IMR-90 (cell line): ENCODE measurements at regions not wholly inside any gene's neighbourhood (a gene's known extent, or its start where the extent isn't known, plus 50 kb on each side); places are given as distances from the start of the nearest gene placed in this dataset.

ENCODE experiments used
- ATAC-seq: fragments of 200-7000 bp; cut with Tn5 transposase; 2 replicates; pipeline ENCODE4 v1.9.1; 2020; ENCODE audit warnings: low read depth, mild to moderate bottlenecking, moderate library complexity
- BruUV-seq: library from RNA; stranded (reverse); fragments of 400-500 nt; replicated peaks from 2 replicates; lab custom pipeline; 2021; lab: Mats Ljungman, UMichigan
- CTCF ChIA-PET: fragments of 300-600 bp; formaldehyde crosslinking; extraction: SDS; loops from one replicate; lab custom pipeline; 2021; ENCODE audit warnings: antibody characterized with exemption; lab: Yijun Ruan, JAX
- POLR2A ChIA-PET: fragments of 300-600 bp; sonication (Branson Sonifier 250); formaldehyde crosslinking; loops from one replicate; lab custom pipeline; 2022; ENCODE audit warnings: antibody characterized with exemption; ENCODE audit not compliant: unreplicated experiment; lab: Charles Lee
- DNase-seq: peaks from one replicate; pipeline ENCODE4 v3.0.0; 2013
- H2AFZ ChIP-seq: replicated peaks from 2 replicates; pipeline ENCODE3; 2013; ENCODE audit warnings: low read length, mild to moderate bottlenecking; ENCODE audit not compliant: poor library complexity
- H2AK5ac ChIP-seq: 2 replicates; pipeline ENCODE4 v1.6.1; 2013; ENCODE audit warnings: low read depth, low read length, inconsistent platforms
- H2AK9ac ChIP-seq: replicated peaks from 2 replicates; pipeline ENCODE3; 2013; ENCODE audit warnings: mild to moderate bottlenecking, low read depth, low read length, moderate library complexity; ENCODE audit not compliant: poor library complexity
- H2BK120ac ChIP-seq: 2 replicates; pipeline ENCODE4 v1.6.1; 2013; ENCODE audit warnings: low read depth, low read length, inconsistent platforms
- H2BK15ac ChIP-seq: 3 replicates; pipeline ENCODE4 v1.6.1; 2013; ENCODE audit warnings: low read depth, low read length, inconsistent platforms
- H2BK20ac ChIP-seq: 2 replicates; pipeline ENCODE4 v1.6.1; 2013; ENCODE audit warnings: low read depth, mild to moderate bottlenecking, inconsistent platforms, low read length, moderate library complexity
- H2BK5ac ChIP-seq: 2 replicates; pipeline ENCODE4 v1.6.1; 2013; ENCODE audit warnings: mild to moderate bottlenecking, low read depth, low read length, inconsistent platforms; ENCODE audit not compliant: poor library complexity, severe bottlenecking
- H3K14ac ChIP-seq: replicated peaks from 2 replicates; pipeline ENCODE4 v1.6.1; 2013; ENCODE audit warnings: low read depth, low read length, inconsistent platforms
- H3K18ac ChIP-seq: 2 replicates; pipeline ENCODE4 v1.6.1; 2013; ENCODE audit warnings: low read depth, low read length, control low read depth
- H3K23ac ChIP-seq: 2 replicates; pipeline ENCODE4 v1.6.1; 2013; ENCODE audit warnings: low read depth, low read length, inconsistent platforms
- H3K27ac ChIP-seq: 2 replicates; pipeline ENCODE4 v1.5.1; 2013; ENCODE audit warnings: mild to moderate bottlenecking, control low read depth, low read length; ENCODE audit not compliant: insufficient read depth
- H3K27me3 ChIP-seq: 2 replicates; pipeline ENCODE4 v1.6.1; 2013; ENCODE audit warnings: low read length; ENCODE audit not compliant: control insufficient read depth, insufficient read depth
- H3K36me3 ChIP-seq: 2 replicates; pipeline ENCODE4 v1.6.1; 2013; ENCODE audit warnings: low read length, mixed read lengths; ENCODE audit not compliant: control insufficient read depth, insufficient read depth
- H3K4ac ChIP-seq: 2 replicates; pipeline ENCODE4 v1.6.1; 2013; ENCODE audit warnings: low read depth, low read length, inconsistent platforms
- H3K4me1 ChIP-seq: 2 replicates; pipeline ENCODE4 v1.6.1; 2013; ENCODE audit warnings: low read length, mixed read lengths; ENCODE audit not compliant: control insufficient read depth, insufficient read depth
- H3K4me2 ChIP-seq: 2 replicates; pipeline ENCODE4 v1.6.1; 2013; ENCODE audit warnings: low read depth, mild to moderate bottlenecking, control low read depth, low read length, moderate library complexity
- H3K4me3 ChIP-seq: 2 replicates; pipeline ENCODE4 v1.5.1; 2013; ENCODE audit warnings: low read depth, mild to moderate bottlenecking, control low read depth, low read length, moderate library complexity; ENCODE audit not compliant: insufficient read depth
- H3K56ac ChIP-seq: 2 replicates; pipeline ENCODE4 v1.6.1; 2013; ENCODE audit warnings: low read length, inconsistent platforms; ENCODE audit not compliant: insufficient read depth; ENCODE audit errors: extremely low read depth
- H3K79me1 ChIP-seq, 2 experiments: 2 replicates each; pipeline ENCODE4 v1.6.1; 2013; ENCODE audit warnings: low read length in 2 of 2, inconsistent platforms in 1 of 2, low read depth in 1 of 2
- H3K9ac ChIP-seq: 2 replicates; pipeline ENCODE4 v1.6.1; 2013; ENCODE audit warnings: low read depth, low read length, control low read depth
- H3K9me1 ChIP-seq: 2 replicates; pipeline ENCODE4 v1.6.1; 2013; ENCODE audit warnings: low read length, inconsistent platforms; ENCODE audit not compliant: insufficient read depth
- H3K9me3 ChIP-seq: 2 replicates; pipeline ENCODE4 v1.6.1; 2013; ENCODE audit warnings: low read length; ENCODE audit not compliant: control insufficient read depth, insufficient read depth
- H4K20me1 ChIP-seq: 2 replicates; pipeline ENCODE4 v1.6.1; 2013; ENCODE audit warnings: low read length, inconsistent platforms; ENCODE audit not compliant: insufficient read depth
- H4K5ac ChIP-seq: 2 replicates; pipeline ENCODE4 v1.6.1; 2013; ENCODE audit warnings: mild to moderate bottlenecking, low read depth, low read length, control low read depth
- H4K8ac ChIP-seq, 2 experiments: 2 replicates each; pipeline ENCODE4 v1.6.1; 2013; ENCODE audit warnings: low read depth in 2 of 2, low read length in 2 of 2, control low read depth in 1 of 2, inconsistent platforms in 1 of 2
- H4K91ac ChIP-seq: 2 replicates; pipeline ENCODE4 v1.6.1; 2013; ENCODE audit warnings: low read depth, low read length, inconsistent platforms; ENCODE audit not compliant: insufficient read depth
- FOS ChIP-seq: fragments of 150-350 bp; IDR thresholded peaks from 2 replicates; pipeline ENCODE4 v1.6.1; 2016; ENCODE audit warnings: low read depth, low read length
- NFE2L2 ChIP-seq: fragments of 150-350 bp; IDR thresholded peaks from 2 replicates; pipeline ENCODE4 v1.6.1; 2016; ENCODE audit warnings: low read depth, mild to moderate bottlenecking, low read length
- POLR2A ChIP-seq: IDR thresholded peaks from 2 replicates; pipeline ENCODE4 v1.6.1; 2012; ENCODE audit warnings: mild to moderate bottlenecking, low read depth, low read length
- WGBS, 2 experiments: methylation state at CpG; one replicate each; pipeline versions ENCODE4 v1.1.5 to v1.1.7; 2013; ENCODE audit warnings: missing lambda C conversion rate in 2 of 2; ENCODE audit not compliant: insufficient read length in 1 of 2; ENCODE audit errors: extremely low coverage in 2 of 2; 5-methylcytosine and 5-hydroxymethylcytosine counted together
- dilution Hi-C: fragments of 300-500 bp; cut with HindIII; formaldehyde crosslinking; loops from one replicate; pipeline ENCODE4 v1.14.3; 2018; ENCODE audit warnings: low sequenced_read_pairs; ENCODE audit not compliant: unreplicated experiment
- in situ Hi-C: fragments of 300-500 bp; cut with MboI; formaldehyde crosslinking; loops from 3 replicates; pipeline ENCODE4 v1.14.3; 2019; ENCODE audit warnings: low sequenced_read_pairs, inconsistent platforms, mixed read lengths
- intact Hi-C: fragments of 100-400 bp; cut with micrococcal nuclease; formaldehyde crosslinking; loops from 2 replicates; pipeline ENCODE4 v1.10.0; 2022

GRCh38 chr2:150081775-150082481 lies 405.5 kb downstream of the RND3 start:
- no peak overlapping the region for H4K91ac ChIP-seq
- no TSS peak for BruUV-seq
- H3K4me3 ChIP-seq = no peak overlapping the region
- H2BK120ac ChIP-seq = peak overlapping the region; percentile 24
- H2AFZ ChIP-seq = no peak overlapping the region
- H2AK9ac ChIP-seq = no peak overlapping the region
- H3K79me1 ChIP-seq = no peaks in the 10 kb centered on the region
- dilution Hi-C loops (no loop called here), intact Hi-C loops (no loop called here), in situ Hi-C loops (no loop called here)
- no peak overlapping the region for H3K27ac ChIP-seq
- H2AK5ac ChIP-seq = peak overlapping the region; percentile 88; the same call in 1 of the 2 replicates
- H3K9ac ChIP-seq = no peak overlapping the region
- H3K18ac ChIP-seq = no peak overlapping the region; the same call in 1 of the 2 replicates
- peak overlapping the region; percentile 63 for H2BK20ac ChIP-seq
- H3K14ac ChIP-seq = no peak overlapping the region; the same call in 1 of the 2 replicates
- WGBS, 2 experiments = no CpG with 5 or more reads among the region's 4 CpGs
- H3K36me3 ChIP-seq = no peaks in the 10 kb centered on the region
- H3K27me3 ChIP-seq = no peaks in the 10 kb centered on the region
- H3K9me3 ChIP-seq = no peaks in the 10 kb centered on the region
- H2BK15ac ChIP-seq = peak overlapping the region; percentile 83; the same call in 2 of the 3 replicates
- ATAC-seq = no peak
- no peak for DNase-seq
- no peak for TF ChIP-seq NFE2L2
- no peak for TF ChIP-seq FOS
- no peak for TF ChIP-seq POLR2A
- no peaks in the 10 kb centered on the region for H4K20me1 ChIP-seq
- H4K8ac ChIP-seq = no peak overlapping the region
- no peak overlapping the region for H3K56ac ChIP-seq
- H3K4ac ChIP-seq = no peak overlapping the region
- no peak overlapping the region for H3K4me2 ChIP-seq
- no peaks in the 10 kb centered on the region; the same call in 1 of the 2 replicates for H3K4me1 ChIP-seq
- no peaks in the 10 kb centered on the region for H3K9me1 ChIP-seq
- POLR2A ChIA-PET = no interaction called here
- H2BK5ac ChIP-seq = no peak overlapping the region
- CTCF ChIA-PET = no interaction called here
- H3K23ac ChIP-seq = no peak overlapping the region
- H4K5ac ChIP-seq = no peak overlapping the region
